KMS-11 (cell line): ENCODE measurements at regions not wholly inside any gene's neighbourhood (a gene's known extent, or its start where the extent isn't known, plus 50 kb on each side); places are given as distances from the start of the nearest gene placed in this dataset.

Experiments used
- H2AFZ ChIP-seq: fragments of 200-600 bp; sonication (generic); 2 replicates; pipeline ENCODE4 v1.6.1; 2016; ENCODE audit warnings: antibody characterized with exemption, mixed run types, low read depth
- H3K27ac ChIP-seq: fragments of 200-600 bp; sonication (generic); 2 replicates; pipeline ENCODE4 v1.6.1; 2016; ENCODE audit warnings: mild to moderate bottlenecking, mixed run types
- H3K27me3 ChIP-seq: fragments of 200-600 bp; sonication (generic); 2 replicates; pipeline ENCODE4 v1.6.1; 2017; ENCODE audit warnings: mild to moderate bottlenecking, low read depth, mixed run types, moderate library complexity; ENCODE audit not compliant: insufficient read depth
- H3K36me3 ChIP-seq: fragments of 200-600 bp; sonication (generic); 2 replicates; pipeline ENCODE4 v1.6.1; 2017; ENCODE audit warnings: mild to moderate bottlenecking, mixed run types; ENCODE audit not compliant: insufficient read depth
- H3K4me1 ChIP-seq: fragments of 200-600 bp; sonication (generic); 2 replicates; pipeline ENCODE4 v1.6.1; 2016; ENCODE audit warnings: mild to moderate bottlenecking, low read depth, mixed run types; ENCODE audit not compliant: poor library complexity, severe bottlenecking
- H3K4me2 ChIP-seq: fragments of 200-600 bp; sonication (generic); 2 replicates; pipeline ENCODE4 v1.7.0; 2016; ENCODE audit warnings: mild to moderate bottlenecking, mixed run types
- H3K4me3 ChIP-seq: fragments of 200-600 bp; sonication (generic); IDR thresholded peaks from 2 replicates; pipeline ENCODE4 v1.6.1; 2017; ENCODE audit warnings: low read depth, low read length, mixed read lengths; ENCODE audit not compliant: insufficient read depth
- H3K79me2 ChIP-seq: fragments of 200-600 bp; sonication (generic); 2 replicates; pipeline ENCODE4 v1.6.1; 2016; ENCODE audit warnings: low read depth, mixed run types; ENCODE audit not compliant: insufficient read depth
- H3K9ac ChIP-seq: fragments of 200-600 bp; sonication (generic); 2 replicates; pipeline ENCODE4 v1.6.1; 2016; ENCODE audit warnings: mild to moderate bottlenecking, mixed run types
- H4K20me1 ChIP-seq: fragments of 200-600 bp; sonication (generic); 2 replicates; pipeline ENCODE4 v1.6.1; 2016; ENCODE audit warnings: mild to moderate bottlenecking, mixed run types; ENCODE audit not compliant: insufficient read depth
- TF ChIP-seq, protein P1 (sequence below): fragments of 200-600 bp; sonication (generic); conservative IDR thresholded peaks from 2 replicates; pipeline ENCODE4 v1.6.1; 2017; ENCODE audit warnings: low read depth, mild to moderate bottlenecking, antibody characterized with exemption, low read length, moderate library complexity, mixed read lengths

DNA sequence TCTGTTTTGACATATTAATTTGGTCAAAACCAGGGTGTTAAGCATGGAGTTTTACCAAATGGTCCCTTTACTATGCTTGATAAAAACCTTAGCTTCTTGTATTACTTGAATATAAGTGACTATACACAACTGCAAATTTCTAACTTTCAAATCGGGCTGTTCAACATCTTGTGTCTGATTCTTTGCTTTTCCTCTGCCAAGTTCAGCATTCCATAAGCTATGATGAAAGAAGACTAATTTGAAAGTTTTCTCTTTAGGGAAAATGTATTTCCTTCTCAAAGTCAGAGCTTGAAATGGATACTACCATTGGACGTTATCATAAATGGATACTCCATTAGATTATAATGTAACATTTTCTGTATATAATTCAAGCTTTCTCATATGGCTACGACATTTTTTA lies 792.9 kb downstream of the EFNA5 start:
- Histone ChIP-seq H3K36me3 (no peaks in the 10 kb centered on the region), H3K4me2 (no peak overlapping the region), H3K27ac (no peak overlapping the region), H4K20me1 (no peaks in the 10 kb centered on the region), H3K4me3 (no peak overlapping the region), H3K9ac (no peak overlapping the region), H2AFZ (no peak overlapping the region), H3K4me1 (no peaks in the 10 kb centered on the region), H3K27me3 (no peaks in the 10 kb centered on the region), H3K79me2 (no peaks in the 10 kb centered on the region)
- TF ChIP-seq, protein P1, sequence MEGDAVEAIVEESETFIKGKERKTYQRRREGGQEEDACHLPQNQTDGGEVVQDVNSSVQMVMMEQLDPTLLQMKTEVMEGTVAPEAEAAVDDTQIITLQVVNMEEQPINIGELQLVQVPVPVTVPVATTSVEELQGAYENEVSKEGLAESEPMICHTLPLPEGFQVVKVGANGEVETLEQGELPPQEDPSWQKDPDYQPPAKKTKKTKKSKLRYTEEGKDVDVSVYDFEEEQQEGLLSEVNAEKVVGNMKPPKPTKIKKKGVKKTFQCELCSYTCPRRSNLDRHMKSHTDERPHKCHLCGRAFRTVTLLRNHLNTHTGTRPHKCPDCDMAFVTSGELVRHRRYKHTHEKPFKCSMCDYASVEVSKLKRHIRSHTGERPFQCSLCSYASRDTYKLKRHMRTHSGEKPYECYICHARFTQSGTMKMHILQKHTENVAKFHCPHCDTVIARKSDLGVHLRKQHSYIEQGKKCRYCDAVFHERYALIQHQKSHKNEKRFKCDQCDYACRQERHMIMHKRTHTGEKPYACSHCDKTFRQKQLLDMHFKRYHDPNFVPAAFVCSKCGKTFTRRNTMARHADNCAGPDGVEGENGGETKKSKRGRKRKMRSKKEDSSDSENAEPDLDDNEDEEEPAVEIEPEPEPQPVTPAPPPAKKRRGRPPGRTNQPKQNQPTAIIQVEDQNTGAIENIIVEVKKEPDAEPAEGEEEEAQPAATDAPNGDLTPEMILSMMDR: no peak

GRCh38 chr5:106876665-106877194 lies 794.0 kb downstream of the EFNA5 start:
- no peak overlapping the region for H2AFZ ChIP-seq
- H3K4me1 ChIP-seq: no peaks in the 10 kb centered on the region
- H4K20me1 ChIP-seq: no peaks in the 10 kb centered on the region
- TF ChIP-seq, protein P1: no peak
- no peaks in the 10 kb centered on the region for H3K79me2 ChIP-seq
- H3K27ac ChIP-seq: no peak overlapping the region
- H3K4me3 ChIP-seq: no peak overlapping the region
- H3K9ac ChIP-seq: no peak overlapping the region
- no peak overlapping the region for H3K4me2 ChIP-seq
- no peaks in the 10 kb centered on the region for H3K36me3 ChIP-seq
- H3K27me3 ChIP-seq: no peaks in the 10 kb centered on the region

DNA sequence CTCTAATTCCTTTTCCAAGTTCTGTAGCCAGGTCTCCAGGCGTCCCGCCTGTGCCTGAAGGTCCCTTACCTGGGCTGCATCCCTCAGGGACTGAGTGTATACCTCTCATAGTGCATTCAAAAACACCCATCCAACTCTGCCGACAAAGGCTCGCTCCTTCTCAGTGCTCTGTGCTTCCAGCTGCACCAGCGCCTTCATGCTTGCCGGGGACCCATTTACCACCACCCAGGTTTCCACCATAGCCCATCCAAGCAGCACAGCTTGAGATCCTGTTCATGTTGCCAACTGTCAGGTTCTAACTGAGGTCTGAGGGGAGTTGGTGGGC lies 794.5 kb downstream of the EFNA5 start:
- no peak overlapping the region for H3K4me3 ChIP-seq
- no peaks in the 10 kb centered on the region for H3K79me2 ChIP-seq
- H3K27me3 ChIP-seq: no peaks in the 10 kb centered on the region
- no peak overlapping the region for H3K9ac ChIP-seq
- no peak overlapping the region for H2AFZ ChIP-seq
- H3K27ac ChIP-seq: no peak overlapping the region
- H3K36me3 ChIP-seq: no peaks in the 10 kb centered on the region
- no peak overlapping the region for H3K4me2 ChIP-seq
- H4K20me1 ChIP-seq: no peaks in the 10 kb centered on the region
- TF ChIP-seq, protein P1: no peak
- H3K4me1 ChIP-seq: no peaks in the 10 kb centered on the region

GRCh38 chr5:106875591-106876297 lies 795.0 kb downstream of the EFNA5 start:
- Histone ChIP-seq H3K27me3 (no peaks in the 10 kb centered on the region), H3K79me2 (no peaks in the 10 kb centered on the region), H3K36me3 (no peaks in the 10 kb centered on the region), H4K20me1 (no peaks in the 10 kb centered on the region), H2AFZ (no peak overlapping the region), H3K4me2 (no peak overlapping the region), H3K4me3 (no peak overlapping the region), H3K9ac (no peak overlapping the region), H3K27ac (no peak overlapping the region), H3K4me1 (no peaks in the 10 kb centered on the region)
- TF ChIP-seq, protein P1: peak; percentile 65
